ENCODE measurements at regions not wholly inside any gene's neighbourhood (a gene's known extent, or its start where the extent isn't known, plus 50 kb on each side); places are given as distances from the start of the nearest gene placed in this dataset.
"Not testable (repeated sequence)": the region's sequence is repeated elsewhere in the genome, so short reads cannot be mapped to it uniquely, and the experiment has no call there.

GRCh38 chr7:46904523-46904922 lies 677.4 kb downstream of the TNS3 start:
- not testable (repeated sequence) for TF ChIP-seq CTCF, POLR2A (IDR thresholded peaks at IDR 0.05)
